Ovary (tissue), 7 donors: ENCODE measurements at regions not wholly inside any gene's neighbourhood (a gene's known extent, or its start where the extent isn't known, plus 50 kb on each side); places are given as distances from the start of the nearest gene placed in this dataset.

Experiments used
- DNase-seq, 5 donors: peaks; one replicate each; pipeline ENCODE4 v3.0.0-alpha.2; 2019 to 2020
- H3K27ac ChIP-seq, 2 donors: fragments of 200-600 bp; one replicate each; pipeline versions ENCODE4 v1.5.1 to v1.8.0; 2019 to 2022
- H3K27me3 ChIP-seq: fragments of 200-600 bp; one replicate; pipeline ENCODE4 v1.8.0; 2022
- H3K36me3 ChIP-seq: fragments of 200-600 bp; sonication (generic); one replicate; pipeline ENCODE4 v1.5.1; 2019
- H3K4me1 ChIP-seq: one replicate; pipeline ENCODE4 v1.8.1; 2013; ENCODE audit warnings: mild to moderate bottlenecking, moderate library complexity; ENCODE audit not compliant: insufficient read depth
- H3K4me3 ChIP-seq: fragments of 200-600 bp; sonication (generic); one replicate; pipeline ENCODE4 v1.5.1; 2017
- H3K9me3 ChIP-seq, 2 donors: fragments of 200-600 bp in 1 of 2; sonication (generic) in 1 of 2; one replicate each; pipeline versions ENCODE4 v1.5.1 to v1.8.1; 2013 to 2019; ENCODE audit warnings: mild to moderate bottlenecking in 1 of 2, moderate library complexity in 1 of 2
- CTCF ChIP-seq, 3 donors: fragments of 450-650 bp in 2 of 3; fragments of 200-600 bp in 1 of 3; IDR thresholded peaks; one replicate each; pipeline versions ENCODE4 v1.5.1 to v1.8.0; 2016 to 2022; ENCODE audit warnings: antibody characterized with exemption in 3 of 3, mild to moderate bottlenecking in 1 of 3
- EP300 ChIP-seq: sonication (generic); formaldehyde crosslinking; IDR thresholded peaks from one replicate; pipeline ENCODE4 v1.6.1; 2017; ENCODE audit warnings: antibody characterized with exemption
- POLR2A ChIP-seq: fragments of 450-650 bp; IDR thresholded peaks from one replicate; pipeline ENCODE4 v1.6.1; 2017; ENCODE audit warnings: antibody characterized with exemption, mild to moderate bottlenecking, moderate library complexity
- WGBS, 3 donors: extraction: QIAGEN DNeasy Blood & Tissue Kit in 1 of 3; methylation state at CpG; one replicate each; pipeline versions ENCODE4 v1.1.5 to v1.1.7; 2013 to 2017; 5-methylcytosine and 5-hydroxymethylcytosine counted together
- intact Hi-C, 4 donors: fragments of 100-400 bp; cut with DNase I; formaldehyde crosslinking; loops; one replicate each; pipeline versions ENCODE4 v1.11.0 to v1.15.1; 2022 to 2023
- donor health status: DM: no; HTN: no; CAD: no; lungs with moderate emphysema.
- donor health status: DM: no; HTN: no; CAD: no.
- donor health status: Bipolar disorder and iron deficiency.
- donor health status: DM: no; HTN: no; CAD: no.
- donor health status: DM: yes; HTN: yes; CAD: no.

DNA sequence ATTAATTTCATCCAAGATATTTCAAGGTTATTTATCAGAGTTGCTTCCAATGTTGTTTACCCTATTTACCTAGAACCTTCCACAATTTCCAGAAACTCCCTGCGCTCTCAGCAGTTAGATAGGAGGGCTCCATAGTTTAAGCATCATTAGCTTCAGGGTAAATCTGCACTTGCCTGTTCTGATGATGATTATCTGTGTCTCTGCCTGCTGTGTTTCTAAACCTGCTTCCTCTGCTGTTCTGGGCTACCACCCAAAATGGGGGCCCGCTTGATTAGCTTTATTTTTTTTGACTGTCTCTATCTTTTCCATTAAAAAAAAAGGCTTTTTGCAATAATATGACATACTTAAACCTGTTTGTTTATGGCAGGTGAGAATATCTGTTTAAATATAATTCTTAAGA lies 472.4 kb downstream of the DIPK2A start:
- Histone ChIP-seq H3K9me3 (no peaks in the 10 kb centered on the region), H3K36me3 (no peaks in the 10 kb centered on the region), H3K4me1 (no peaks in the 10 kb centered on the region), H3K27me3 (no peaks in the 10 kb centered on the region), H3K4me3 (no peak overlapping the region), H3K27ac (no peak overlapping the region)
- no peak for DNase-seq
- TF ChIP-seq CTCF (IDR thresholded peaks at IDR 0.05), result no peak
- TF ChIP-seq EP300, result no peak
- TF ChIP-seq POLR2A, result no peak
- 77 to 88% (median 87%) methylated on average over 2 of the region's 2 CpGs for WGBS, 3 donors
- intact Hi-C loops, result no loop called here

GRCh38 chr3:144444546-144444945 lies 472.9 kb downstream of the DIPK2A start:
- intact Hi-C loops, result no loop called here
- Histone ChIP-seq H3K27me3 (no peaks in the 10 kb centered on the region), H3K9me3 (no peaks in the 10 kb centered on the region), H3K27ac (no peak overlapping the region), H3K4me3 (no peak overlapping the region), H3K4me1 (no peaks in the 10 kb centered on the region), H3K36me3 (no peaks in the 10 kb centered on the region)
- 89 to 95% (median 93%) methylated on average over 4 of the region's 4 CpGs for WGBS, 3 donors
- no peak for DNase-seq
- no peak for TF ChIP-seq EP300
- no peak for TF ChIP-seq CTCF (IDR thresholded peaks at IDR 0.05)
- TF ChIP-seq POLR2A, result no peak

- Histone ChIP-seq H3K9me3 (no peaks in the 10 kb centered on the region), H3K27ac (no peak overlapping the region), H3K4me1 (no peaks in the 10 kb centered on the region), H3K27me3 (no peaks in the 10 kb centered on the region), H3K4me3 (no peak overlapping the region), H3K36me3 (no peaks in the 10 kb centered on the region)
- DNase-seq, result no peak
- TF ChIP-seq CTCF (IDR thresholded peaks at IDR 0.05), result no peak
- no peak for TF ChIP-seq POLR2A
- no peak for TF ChIP-seq EP300
- intact Hi-C loops, result no loop called here
- WGBS, 3 donors, result 94 to 96% (median 94%) methylated on average over 5 of the region's 5 CpGs
Observed at GRCh38 chr3:144455841-144456440, 484.3 kb downstream of the DIPK2A start.

- H3K9me3 ChIP-seq, result no peaks in the 10 kb centered on the region
- TF ChIP-seq EP300, result no peak
- no peak for TF ChIP-seq CTCF (IDR thresholded peaks at IDR 0.05)
- no peak for TF ChIP-seq POLR2A
- no peak overlapping the region for H3K27ac ChIP-seq
- DNase-seq, result no peak
- H3K4me3 ChIP-seq, result no peak overlapping the region
- no peaks in the 10 kb centered on the region for H3K27me3 ChIP-seq
- intact Hi-C loops, result no loop called here
- H3K36me3 ChIP-seq, result no peaks in the 10 kb centered on the region
- no peaks in the 10 kb centered on the region for H3K4me1 ChIP-seq
Observed at GRCh38 chr3:144457758-144458157, 486.1 kb downstream of the DIPK2A start.
